ENCODE measurements at regions not wholly inside any gene's neighbourhood (a gene's known extent, or its start where the extent isn't known, plus 50 kb on each side); places are given as distances from the start of the nearest gene placed in this dataset.

GRCh38 chr2:88239781-88240180 lies 69.6 kb downstream of the THNSL2 start:
- Mint-ChIP-seq H3K9me3 (no peaks in the 10 kb centered on the region), H3K4me3 (peak overlapping the region; percentile 73), H3K27me3 (no peaks in the 10 kb centered on the region), H3K27ac (ENCODE audit: low read depth) (peak overlapping the region; percentile 98), H3K36me3 (ENCODE audit: insufficient read depth) (peaks cover 3% of the 10 kb centered on the region), H3K4me1 (peaks cover 21% of the 10 kb centered on the region)
- ATAC-seq (replicated peaks; ENCODE audit: extremely low read depth, poor library complexity, severe bottlenecking) (peak; percentile 93), DNase-seq (ENCODE audit: low spot score in 2 of 2) (peak; percentile 16 to 58)

- H3K27me3 Mint-ChIP-seq: no peaks in the 10 kb centered on the region
- ATAC-seq (replicated peaks; ENCODE audit: extremely low read depth, poor library complexity, severe bottlenecking) (no peak), DNase-seq (ENCODE audit: low spot score in 2 of 2) (no peak)
- no peak overlapping the region for H3K4me3 Mint-ChIP-seq
- H3K36me3 Mint-ChIP-seq (ENCODE audit: insufficient read depth): peaks cover 3% of the 10 kb centered on the region
- H3K27ac Mint-ChIP-seq (ENCODE audit: low read depth): no peak overlapping the region
- peaks cover 21% of the 10 kb centered on the region for H3K4me1 Mint-ChIP-seq
- H3K9me3 Mint-ChIP-seq: no peaks in the 10 kb centered on the region
Measured at GRCh38 chr2:88236666-88237065, 66.5 kb downstream of the THNSL2 start.

Measured in central memory CD8-positive, alpha-beta T cell (primary cell).